G401.6 (cell line): ENCODE measurements at regions not wholly inside any gene's neighbourhood (a gene's known extent, or its start where the extent isn't known, plus 50 kb on each side); places are given as distances from the start of the nearest gene placed in this dataset.
"Not testable (repeated sequence)": the region's sequence is repeated elsewhere in the genome, so short reads cannot be mapped to it uniquely, and the experiment has no call there.

Source experiments
- FAIRE-seq: peaks from 2 replicates; lab custom pipeline; 2012; peaks lifted over from hg19 to GRCh38; lab: Jason Lieb, UNC

GRCh38 chr14:58899317-58899713 is 261.6 kb downstream of the DACT1 start:
- FAIRE-seq = no peak

GRCh38 chr14:58901826-58902225 is 264.1 kb downstream of the DACT1 start:
- no peak for FAIRE-seq

- no peak for FAIRE-seq
Observed at GRCh38 chr14:58904776-58905175, 267.0 kb downstream of the DACT1 start.

- FAIRE-seq = no peak
Observed at GRCh38 chr14:58907803-58908202, 270.0 kb downstream of the DACT1 start.

- no peak for FAIRE-seq
Observed at GRCh38 chr14:58912287-58912686, 274.5 kb downstream of the DACT1 start.

GRCh38 chr14:58912799-58913432 is 275.2 kb downstream of the DACT1 start:
- FAIRE-seq = no peak

GRCh38 chr14:58914279-58914855 is 274.1 kb upstream of the DAAM1 start:
- FAIRE-seq = no peak

GRCh38 chr14:58915646-58916045 is 272.8 kb upstream of the DAAM1 start:
- FAIRE-seq = no peak

- no peak for FAIRE-seq
Observed at GRCh38 chr14:58918066-58918738, 270.3 kb upstream of the DAAM1 start.

GRCh38 chr14:58919217-58919616 is 269.2 kb upstream of the DAAM1 start:
- FAIRE-seq = no peak

- FAIRE-seq = no peak
Observed at GRCh38 chr14:58920230-58920629, 268.2 kb upstream of the DAAM1 start.

- FAIRE-seq = not testable (repeated sequence)
Observed at GRCh38 chr14:58922201-58922940, 266.1 kb upstream of the DAAM1 start.

GRCh38 chr14:58923751-58924405 is 264.6 kb upstream of the DAAM1 start:
- no peak for FAIRE-seq

GRCh38 chr14:58941629-58942028 is 246.8 kb upstream of the DAAM1 start:
- no peak for FAIRE-seq

GRCh38 chr14:58942516-58942915 is 246.0 kb upstream of the DAAM1 start:
- no peak for FAIRE-seq

- FAIRE-seq = no peak
Observed at GRCh38 chr14:58944343-58944967, 244.0 kb upstream of the DAAM1 start.

- no peak for FAIRE-seq
Observed at GRCh38 chr14:58944968-58945356, 243.5 kb upstream of the DAAM1 start.

GRCh38 chr14:58946431-58946830 is 242.0 kb upstream of the DAAM1 start:
- no peak for FAIRE-seq

- no peak for FAIRE-seq
Observed at GRCh38 chr14:58947156-58947555, 241.3 kb upstream of the DAAM1 start.

GRCh38 chr14:58947814-58948445 is 240.5 kb upstream of the DAAM1 start:
- FAIRE-seq = no peak

GRCh38 chr14:58950555-58950954 is 237.9 kb upstream of the DAAM1 start:
- no peak for FAIRE-seq

- FAIRE-seq = no peak
Observed at GRCh38 chr14:58951143-58951542, 237.3 kb upstream of the DAAM1 start.
